ENCODE measurements at regions not wholly inside any gene's neighbourhood (a gene's known extent, or its start where the extent isn't known, plus 50 kb on each side); places are given as distances from the start of the nearest gene placed in this dataset.
"Not testable (repeated sequence)": the region's sequence is repeated elsewhere in the genome, so short reads cannot be mapped to it uniquely, and the experiment has no call there.

DNA sequence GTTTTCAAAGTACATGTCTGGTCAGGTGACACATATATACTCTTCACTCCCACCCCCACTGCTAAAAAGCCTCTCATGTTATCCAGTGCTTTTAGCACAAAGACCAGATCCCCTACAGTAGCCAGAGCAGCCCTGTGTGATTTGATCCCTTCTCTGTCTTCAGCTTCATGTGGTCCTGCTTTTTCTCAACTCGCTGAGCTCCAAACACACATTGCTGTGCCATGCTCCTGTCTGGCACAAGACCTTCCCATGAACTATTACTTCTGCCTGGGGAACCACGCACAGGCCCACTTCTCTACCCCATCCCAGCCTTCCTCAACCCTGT, 127.1 kb downstream of the RASSF10 start:
- DNase-seq = no peak

DNA sequence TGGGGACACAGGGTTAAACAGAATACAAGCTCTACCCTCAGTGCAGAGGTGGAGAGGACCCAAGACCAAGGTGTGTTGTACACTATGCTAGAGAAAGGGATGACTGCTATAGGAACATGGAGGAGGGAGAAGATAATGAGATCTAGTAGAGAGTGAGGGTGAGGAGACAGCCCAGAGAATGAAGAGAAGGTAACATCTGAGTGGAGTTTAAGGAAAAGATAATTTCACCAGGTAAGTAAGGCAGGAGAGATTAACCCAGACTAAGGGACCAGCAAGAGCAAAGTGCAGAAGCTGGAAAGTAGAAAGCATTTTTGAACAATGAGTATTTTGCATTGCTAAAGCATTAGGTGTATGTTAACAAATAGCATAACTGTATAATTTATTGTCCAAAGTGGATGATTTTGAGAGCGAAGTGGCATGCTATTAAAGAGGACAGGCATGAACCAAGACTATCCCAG, 128.8 kb downstream of the RASSF10 start:
- no peak for DNase-seq

DNA sequence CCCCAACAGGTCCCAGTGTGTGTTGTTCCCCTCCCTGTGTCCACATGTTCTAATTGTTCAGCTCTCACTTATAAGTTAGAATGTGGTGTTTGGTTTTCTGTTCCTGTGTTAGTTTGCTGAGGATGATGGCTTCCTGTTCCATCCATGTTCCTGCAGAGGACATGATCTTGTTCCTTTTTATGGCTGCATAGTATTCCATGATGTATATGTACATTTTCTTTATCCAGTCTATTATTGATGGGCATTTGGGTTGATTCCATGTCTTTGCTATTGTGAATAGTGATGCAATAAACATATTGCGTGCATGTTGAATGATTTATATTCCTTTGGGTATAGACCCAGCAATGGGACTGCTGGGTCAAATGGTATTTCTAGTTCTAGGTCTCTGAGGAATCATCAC, 130.0 kb downstream of the RASSF10 start:
- DNase-seq = not testable (repeated sequence)

DNA sequence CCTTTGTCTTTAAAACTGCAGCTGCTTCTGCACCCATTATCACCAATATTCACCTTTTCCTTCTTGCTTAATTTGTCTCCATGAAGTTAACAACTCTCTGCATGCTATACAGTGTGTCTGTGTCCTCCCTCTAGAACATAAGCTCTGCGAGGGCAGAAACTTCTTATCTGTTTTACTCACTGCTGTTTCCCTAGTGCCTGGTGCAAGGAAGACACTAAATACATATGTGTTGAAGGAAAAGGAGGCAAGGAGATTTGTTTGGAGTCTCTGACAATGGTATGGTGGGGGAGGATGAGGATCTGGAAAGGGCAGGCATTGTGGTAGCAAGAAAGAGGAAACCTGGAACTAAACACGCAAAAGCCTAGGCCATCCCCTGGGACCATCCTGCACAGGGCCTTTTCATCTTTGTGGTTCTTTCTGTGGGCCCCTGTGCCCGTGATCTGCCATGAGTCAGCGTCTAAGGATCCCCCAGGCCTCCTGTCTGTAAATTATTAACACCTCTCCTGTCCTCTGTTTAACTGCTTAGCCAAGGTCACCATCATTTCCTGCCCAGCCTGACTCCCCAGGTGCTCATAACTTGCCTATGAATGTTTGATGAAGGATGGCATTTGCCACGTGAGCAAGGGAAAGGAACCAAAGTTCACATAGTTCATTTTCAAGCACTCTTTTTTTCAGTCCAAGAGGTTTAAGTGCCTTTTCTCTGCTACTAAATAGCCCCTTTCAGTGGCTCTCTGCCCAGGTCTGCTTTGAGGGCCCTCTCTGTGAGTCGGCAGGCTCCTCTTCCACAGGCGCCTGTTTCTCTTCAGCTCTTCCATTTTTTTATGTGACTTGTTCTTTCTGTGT, 131.1 kb downstream of the RASSF10 start:
- no peak for DNase-seq

DNA sequence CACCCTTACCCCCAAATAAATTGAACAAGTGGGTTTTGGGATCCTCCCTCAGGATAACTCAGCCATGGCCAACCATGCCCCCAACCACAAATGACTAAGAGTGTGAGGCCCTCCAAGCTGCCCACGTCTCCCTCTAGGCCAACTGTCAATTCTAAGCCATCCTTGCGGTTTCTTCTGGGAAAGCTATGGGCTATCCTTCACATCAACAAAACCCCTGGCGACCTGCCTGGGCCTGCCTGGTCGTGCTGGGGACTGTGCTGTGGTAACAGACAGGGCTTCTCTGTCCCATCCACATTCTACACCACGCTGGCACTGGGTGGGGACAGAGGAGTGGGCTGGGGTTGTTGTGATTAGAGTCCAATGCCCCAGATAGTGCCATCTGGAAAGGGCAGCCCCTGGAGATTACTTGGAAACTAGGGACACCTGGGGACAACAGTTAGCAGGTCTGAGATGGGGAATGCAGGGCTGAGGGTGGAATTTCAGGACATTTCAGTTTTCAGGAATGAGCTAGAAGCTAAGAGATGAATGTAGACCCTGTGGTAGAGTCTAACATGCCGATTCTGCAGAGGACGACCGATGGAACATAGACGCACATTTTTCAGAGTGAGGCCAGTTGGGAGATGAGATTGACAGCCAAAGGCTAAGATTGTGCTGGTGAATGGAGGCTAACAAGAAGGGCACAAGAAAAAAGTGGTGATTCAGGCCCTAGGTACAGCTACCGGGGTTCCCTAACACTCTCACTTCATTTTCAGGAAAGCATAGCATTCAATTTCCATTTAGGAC, 131.9 kb downstream of the RASSF10 start:
- DNase-seq = no peak

DNA sequence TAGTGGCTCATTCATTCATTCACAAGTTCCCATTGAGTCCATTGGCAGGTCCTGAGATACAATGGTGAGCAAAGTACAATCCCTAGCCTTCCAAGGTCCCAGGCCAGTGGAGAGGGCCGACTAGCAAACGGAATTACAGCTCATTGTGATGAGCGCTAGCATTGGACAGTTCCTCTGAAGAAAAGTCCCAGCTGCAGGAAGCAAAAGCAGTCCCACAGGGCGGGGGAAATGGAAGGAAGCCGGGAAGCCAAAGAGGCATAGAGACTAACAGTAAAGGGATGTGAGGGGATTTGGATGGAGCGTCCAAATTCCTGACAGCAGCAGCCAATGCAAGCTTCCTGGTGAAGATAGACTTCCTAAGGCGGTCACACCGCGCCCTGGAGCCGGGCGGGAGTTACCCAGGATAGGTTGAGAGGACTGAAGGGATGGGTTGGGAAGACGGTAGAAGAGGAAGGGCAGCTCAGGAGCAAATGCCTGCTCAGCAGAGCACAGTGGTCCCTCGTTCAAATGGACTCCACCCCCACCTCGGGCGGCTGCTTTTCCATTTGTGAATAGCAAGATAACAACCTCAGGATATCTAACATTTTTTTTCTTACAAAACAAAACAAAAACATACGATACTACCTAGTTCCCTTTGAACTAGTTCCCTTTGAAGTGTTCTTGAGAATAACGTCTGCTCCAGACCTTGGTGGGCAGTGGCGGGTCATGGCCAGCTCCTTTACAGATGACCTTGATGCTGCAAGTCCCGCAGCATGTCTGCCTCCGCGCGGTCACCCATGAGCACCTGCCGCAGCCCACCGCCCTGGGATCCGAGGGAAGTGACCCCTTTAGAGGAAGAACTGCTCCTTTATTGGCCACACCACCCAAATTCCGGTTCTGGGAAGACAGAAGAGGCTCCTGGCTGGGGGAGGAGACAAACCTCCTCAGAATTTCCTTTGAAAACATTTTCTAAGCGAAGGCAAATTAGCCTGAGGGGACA, 132.9 kb downstream of the RASSF10 start:
- no peak for DNase-seq

DNA sequence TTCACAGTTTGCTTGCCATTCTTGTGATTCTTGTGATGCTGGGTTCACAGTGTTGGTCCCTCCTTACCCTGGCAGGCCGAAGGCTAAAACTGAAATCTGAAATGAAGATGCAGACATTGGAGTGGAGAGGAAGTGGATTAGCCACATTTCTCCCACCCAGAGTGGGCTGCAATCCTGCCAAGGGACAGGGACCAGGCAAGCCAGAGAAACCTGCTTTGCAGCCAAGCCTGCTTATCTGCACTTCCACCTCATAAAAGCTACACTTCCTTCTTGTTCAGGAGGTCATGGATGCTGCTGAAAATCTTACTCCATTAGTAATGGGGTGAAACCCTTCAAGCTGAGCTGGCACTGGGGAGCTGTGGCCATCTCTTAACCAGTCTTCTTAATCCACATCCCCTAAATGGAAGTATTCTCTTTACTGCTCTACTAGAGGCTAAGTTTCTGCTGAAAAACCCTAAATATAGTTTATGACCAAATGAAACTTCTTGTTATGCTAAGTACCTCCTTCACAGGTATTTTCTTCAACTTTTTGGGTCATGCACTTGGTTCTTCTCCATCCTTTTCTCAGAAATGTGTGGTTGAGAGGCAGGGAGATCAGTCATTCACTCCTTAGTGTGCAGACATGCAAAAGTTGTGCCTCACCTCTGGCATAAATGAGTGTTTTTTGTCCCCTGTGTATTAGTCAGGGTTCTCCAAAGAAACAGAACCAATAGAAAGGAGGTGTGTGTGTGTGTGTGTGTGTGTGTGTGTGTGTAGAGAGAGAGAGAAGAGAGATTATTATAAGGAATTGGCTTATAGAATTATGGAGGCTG, 133.9 kb upstream of the BMAL1 start:
- no peak for DNase-seq

DNA sequence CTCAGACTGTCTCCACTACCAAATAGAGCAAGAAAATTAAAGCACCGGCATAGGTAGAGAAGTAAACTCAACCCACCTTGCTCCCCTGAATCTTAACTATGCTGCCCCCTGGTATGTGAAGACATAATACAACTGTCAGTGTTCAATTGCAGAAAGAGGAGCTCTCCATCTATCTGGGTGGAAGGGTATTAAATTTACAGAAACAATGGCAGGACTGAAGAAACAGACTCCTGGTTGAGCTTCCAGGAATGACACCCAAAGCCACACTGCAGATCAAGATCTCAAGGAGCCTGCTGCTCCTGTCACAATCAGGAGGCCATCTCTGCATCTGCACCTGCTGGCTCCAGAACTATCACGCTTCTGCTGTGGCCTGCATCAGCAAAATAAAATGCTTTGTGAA, 132.1 kb upstream of the BMAL1 start:
- no peak for DNase-seq

DNA sequence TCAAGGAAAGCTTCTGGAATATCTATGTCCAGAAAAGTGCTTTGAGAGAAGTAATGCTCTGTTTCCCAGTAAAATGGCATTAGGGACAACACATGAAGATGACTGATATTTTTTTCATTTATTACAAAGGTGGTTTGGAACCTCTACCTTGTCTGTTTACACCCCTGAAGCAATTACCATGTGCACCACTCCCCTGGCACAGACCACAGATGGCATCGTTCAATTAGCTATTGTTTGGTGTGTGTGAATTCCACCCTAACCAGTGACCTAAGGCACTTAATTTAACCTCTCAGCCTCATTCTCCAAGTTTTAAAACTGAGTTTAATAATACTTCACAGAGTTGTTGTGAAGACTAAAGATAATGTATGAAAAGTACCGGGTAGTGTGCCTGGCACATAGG, 127.6 kb upstream of the BMAL1 start:
- DNase-seq = no peak

DNA sequence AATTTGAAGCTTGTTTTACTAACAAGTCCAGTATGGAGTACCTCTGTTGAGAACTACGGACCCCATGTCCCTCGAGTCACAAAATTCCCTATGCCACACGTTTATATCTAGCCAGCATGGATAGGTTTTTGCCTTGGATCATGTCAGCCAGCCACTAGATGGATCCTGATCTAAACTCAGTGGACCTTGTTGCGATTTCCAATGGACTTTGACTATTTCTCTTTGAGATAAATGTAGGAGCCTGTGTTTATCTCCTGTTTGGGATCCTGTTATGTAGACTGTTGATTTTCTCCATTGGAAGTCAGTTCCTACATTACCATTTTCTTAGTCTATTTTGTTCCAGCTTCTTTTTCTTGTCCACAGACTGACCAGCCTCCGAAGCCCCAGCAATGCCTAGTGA, 127.1 kb upstream of the BMAL1 start:
- no peak for DNase-seq

DNA sequence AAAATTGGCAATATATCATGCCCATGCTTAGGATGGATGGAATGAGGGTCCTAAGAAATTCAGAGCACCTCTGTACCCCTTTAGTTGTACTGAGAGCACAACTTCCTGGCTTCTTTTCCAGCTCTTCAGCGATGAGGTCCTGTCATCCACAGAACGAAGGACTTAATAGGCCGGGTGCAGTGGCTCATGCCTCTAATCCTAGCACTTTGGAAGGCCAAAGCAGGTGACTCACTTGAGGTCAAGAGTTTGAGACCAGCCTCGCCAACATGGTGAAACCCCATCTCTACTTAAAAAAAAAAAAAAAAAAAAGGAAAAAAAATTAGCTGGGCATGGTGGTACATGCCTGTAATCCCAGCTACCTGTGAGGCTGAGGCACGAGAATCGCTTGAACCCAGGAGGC, 125.3 kb upstream of the BMAL1 start:
- DNase-seq = no peak

DNA sequence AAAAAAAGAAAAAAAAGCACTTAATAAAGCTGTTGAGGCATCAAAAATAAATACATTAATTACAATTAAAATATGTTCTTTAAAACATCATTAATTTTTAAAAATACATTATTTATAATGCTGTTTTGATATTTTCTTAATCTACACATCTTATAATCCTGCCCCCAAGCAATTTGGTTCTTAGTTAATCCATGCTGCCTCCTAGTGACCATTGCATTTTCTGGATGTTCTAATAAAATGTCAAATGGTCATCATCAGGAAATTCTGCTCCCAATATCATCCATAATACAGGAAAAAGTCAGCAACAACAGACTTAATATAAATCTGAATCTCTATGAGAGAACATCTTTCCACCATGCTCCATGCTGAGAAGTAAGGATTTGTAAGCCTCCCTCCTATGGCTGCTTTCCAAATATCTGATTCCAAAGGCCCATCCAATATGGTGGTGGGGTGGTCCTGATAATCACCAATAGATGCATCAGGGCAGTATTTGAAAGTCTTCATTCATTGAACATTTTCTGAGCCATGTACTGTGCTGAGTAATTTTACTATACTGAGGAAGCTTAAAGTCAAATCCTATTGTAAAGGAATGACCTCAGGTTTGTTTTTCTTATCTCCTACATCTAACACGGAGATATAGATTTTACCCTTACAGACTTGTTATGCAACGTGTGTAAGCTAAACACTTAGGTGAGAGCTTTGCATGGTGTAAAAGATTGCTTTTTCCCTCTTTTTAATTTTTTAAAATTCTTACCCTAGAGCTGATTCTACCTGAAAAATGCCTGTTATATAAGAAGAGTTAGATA, 124.7 kb upstream of the BMAL1 start:
- DNase-seq = no peak

DNA sequence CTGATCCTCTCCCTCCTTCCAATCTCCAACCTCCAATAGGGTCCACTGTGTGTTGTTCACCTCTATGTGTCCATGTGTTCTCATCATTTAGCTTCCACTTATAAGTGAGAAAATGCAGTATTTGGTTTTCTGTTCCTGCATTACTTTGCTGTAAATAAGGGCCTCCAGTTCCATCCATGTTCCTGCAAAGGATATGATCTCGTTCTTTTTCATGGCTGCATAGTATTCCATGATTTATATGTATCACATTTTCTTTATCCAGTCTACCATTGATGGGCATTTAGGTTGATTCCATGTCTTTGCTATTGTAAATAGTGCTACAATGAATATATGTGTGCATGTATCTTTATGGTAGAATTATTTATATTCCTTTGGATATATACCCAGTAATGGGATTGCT, 123.2 kb upstream of the BMAL1 start:
- DNase-seq = not testable (repeated sequence)

DNA sequence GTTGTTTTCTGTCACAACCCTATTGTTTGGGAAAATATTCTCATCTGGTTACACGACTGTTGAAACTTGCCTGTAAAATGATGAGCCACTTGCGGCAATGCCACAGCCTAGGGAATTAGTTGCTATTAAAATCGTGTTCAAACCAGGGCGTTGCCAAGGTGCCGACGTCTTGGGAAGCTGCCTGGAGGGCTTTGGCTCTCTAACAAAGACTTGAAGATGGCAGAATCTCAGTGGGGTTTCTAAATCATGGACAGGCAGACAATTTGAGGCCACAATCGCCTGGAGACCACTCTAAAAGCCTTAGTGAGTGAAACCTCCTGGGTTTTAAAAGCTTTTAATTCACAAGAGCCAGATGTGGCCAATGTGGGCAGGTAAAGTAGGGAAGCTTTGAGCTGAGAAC, 117.2 kb upstream of the BMAL1 start:
- DNase-seq = no peak

DNA sequence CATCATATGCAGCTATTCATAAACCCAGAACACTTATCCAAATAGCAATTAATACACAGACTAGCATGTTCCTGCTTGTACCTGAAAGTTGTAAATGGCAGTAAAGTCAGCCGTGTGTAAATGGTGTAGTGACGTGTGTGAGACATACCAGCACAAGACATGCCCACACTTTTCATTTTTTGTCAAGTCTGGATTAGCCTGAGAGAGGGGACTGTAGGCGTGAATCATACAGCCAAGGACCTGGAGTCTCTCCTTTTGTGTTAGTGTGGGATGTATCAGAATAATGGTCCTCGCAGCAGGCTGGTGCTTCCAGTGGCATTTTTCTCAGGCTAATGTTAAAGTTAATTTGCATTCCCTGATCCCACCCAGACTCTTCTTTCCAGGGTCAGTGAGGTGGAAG, 116.8 kb upstream of the BMAL1 start:
- no peak for DNase-seq

DNA sequence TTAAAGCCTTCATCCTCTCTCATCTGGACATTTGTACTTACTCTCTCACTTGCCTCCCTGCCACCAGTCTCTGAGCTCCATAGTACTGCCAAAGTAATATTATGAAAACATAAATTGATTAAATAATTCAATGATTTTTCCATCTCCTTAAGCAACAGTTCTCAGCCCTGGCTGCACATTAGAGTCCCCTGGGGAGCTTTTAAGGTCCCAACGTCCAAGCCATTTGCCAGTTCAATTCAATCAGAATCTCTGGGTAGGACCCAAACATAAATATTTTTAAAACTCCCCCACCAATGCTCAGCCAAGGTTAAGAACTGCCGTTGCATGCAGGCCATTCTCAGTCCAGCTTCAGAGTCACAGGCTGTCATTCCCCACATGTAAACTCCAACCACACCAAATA, 114.4 kb upstream of the BMAL1 start:
- DNase-seq = no peak

DNA sequence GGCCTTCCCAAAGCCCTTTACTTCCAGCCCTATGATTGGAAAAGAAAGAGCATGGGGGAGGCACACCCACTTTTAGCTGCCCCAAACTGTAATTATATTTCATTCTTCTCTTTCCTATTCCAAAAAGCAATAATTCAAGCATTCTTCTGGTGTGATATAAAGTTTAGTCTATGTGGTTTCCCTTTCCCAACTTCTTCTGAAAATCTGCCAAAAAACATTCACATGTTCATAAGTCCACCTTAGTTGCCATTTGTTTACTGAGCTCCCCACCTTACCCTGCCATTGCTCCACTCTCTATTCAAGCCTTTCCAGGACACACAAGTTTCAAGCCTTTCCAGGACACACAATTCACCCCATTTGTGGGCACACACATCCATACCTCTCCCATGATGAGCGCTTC, 111.6 kb upstream of the BMAL1 start:
- DNase-seq = no peak

DNA sequence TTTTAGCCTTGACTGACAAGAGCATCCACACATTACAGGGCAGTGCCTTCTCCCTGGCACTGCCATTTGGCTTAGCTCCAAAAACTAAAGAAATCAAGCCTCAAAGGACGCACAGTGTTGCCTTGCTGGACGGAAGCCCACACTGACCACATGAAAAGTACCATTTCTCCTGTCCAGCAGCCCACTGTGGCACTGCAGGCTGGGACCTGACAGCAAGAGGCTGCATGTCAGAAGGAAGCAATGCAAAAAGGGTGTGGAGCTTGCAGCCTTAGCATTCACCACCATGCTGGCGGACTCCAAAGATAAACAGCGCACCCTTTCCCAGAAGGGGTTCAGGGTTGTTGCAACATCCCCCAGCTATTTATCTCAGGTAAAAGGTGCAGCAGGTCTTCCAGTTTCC, 109.3 kb upstream of the BMAL1 start:
- DNase-seq = no peak

DNA sequence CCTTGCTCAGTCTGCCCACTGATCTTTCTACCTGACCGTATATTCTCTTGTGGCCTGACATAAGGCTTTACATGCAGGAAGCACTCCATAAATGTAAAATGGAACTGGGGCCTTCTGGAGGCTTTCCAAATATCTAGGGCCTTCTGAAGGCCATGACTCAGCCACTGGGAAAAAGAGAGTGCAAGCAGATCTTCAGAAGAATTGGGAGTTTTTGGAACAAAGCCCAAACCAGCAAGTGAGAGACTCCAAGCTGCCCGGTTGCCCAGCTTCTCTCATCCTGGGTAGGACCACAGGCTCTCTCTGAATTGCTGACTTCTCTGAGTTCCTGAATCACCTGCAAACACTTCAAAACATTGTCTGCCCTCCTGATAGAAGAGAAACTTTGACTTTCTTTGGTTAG, 107.9 kb upstream of the BMAL1 start:
- no peak for DNase-seq

DNA sequence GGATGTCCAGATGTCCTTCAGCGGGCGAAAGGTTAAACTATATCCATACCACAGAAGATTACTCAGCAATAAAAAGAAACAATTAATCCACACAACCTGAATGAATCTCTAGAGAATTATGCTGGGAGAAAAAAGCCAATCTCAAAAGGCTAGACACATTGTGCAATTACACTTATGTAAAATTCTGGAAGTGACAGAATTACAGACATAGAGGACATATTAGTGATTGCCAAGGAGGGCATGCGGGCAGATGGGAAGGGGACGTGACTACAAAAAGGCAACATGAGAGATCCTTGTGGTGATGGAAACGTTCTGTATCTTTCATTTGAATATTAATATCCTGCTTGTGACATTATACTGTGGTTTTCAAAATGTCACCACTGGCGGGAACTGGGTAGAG, 103.5 kb upstream of the BMAL1 start:
- no peak for DNase-seq

DNA sequence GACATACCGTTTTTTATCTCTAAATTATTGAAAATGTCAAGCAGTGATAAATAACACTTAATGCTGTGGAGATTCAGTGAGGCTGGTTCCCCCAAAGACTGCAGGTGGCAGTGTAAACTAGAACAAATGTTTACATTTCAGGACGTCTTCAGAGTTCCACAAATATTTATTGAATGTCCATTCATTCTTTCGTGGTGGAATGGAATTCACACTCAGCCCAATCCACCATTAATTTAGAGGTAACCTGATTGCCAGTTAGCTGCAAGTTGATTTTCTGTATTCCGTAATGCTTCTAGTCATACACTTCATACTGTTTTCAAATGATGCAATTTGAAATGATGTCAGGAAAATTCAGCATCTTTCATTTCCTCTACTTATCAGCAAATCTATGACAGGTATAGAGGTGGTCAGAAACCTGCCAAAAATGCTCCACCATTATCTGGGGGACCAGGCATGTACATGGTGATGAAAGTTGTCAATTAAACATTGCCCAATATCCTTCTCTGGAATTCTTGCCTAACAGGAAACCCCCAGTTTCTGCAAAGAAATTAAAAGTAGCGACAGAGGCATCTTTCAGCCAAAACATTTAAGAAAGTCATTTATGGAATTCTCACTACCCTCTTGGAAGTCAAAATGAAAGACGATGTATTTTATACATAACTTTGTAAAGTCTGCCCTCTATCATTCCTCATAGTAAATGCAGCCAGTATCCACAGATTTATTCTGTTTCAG, 94.3 kb upstream of the BMAL1 start:
- DNase-seq = peak in 1 of 2 donors; percentile 28
